GM13976 (cell line): ENCODE measurements at regions not wholly inside any gene's neighbourhood (a gene's known extent, or its start where the extent isn't known, plus 50 kb on each side); places are given as distances from the start of the nearest gene placed in this dataset.

Source experiments
- DNase-seq: peaks from one replicate; pipeline ENCODE4 v3.0.0; 2012; ENCODE audit warnings: low spot score
- CTCF ChIP-seq: IDR thresholded peaks from 2 replicates; pipeline ENCODE4 v1.5.1; 2012; ENCODE audit warnings: borderline replicate concordance, mild to moderate bottlenecking; ENCODE audit not compliant: insufficient read depth; ENCODE audit errors: extremely low read depth, missing control alignments, control extremely low read depth
- in situ Hi-C: fragments of 300-500 bp; cut with MboI; formaldehyde crosslinking; loops from one replicate; pipeline ENCODE4 v1.12.0; 2022; ENCODE audit warnings: low sequenced_read_pairs, mixed read lengths, inconsistent platforms; ENCODE audit not compliant: unreplicated experiment

DNA sequence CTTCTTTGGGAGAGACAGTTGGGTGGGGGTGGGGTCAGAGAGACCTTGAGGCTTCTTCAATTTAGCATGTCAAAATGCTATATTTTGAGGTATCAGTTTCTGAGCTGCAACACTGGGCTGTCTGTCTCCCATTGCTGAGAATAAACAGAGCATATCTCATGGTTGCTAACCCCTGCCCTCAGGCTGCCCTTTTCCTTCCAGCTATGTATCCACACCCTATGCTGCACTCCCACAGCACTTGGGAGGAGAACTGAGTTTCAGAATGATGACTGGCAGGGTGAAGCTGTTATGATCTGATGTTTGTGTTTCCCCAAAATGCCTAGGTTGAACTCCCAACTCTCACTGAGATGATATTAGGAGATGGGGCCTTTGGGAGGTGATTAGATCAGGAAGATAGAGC, 794.0 kb downstream of the RNF144A start:
- no peak for DNase-seq
- in situ Hi-C loops: no loop called here
- TF ChIP-seq CTCF: no peak

- TF ChIP-seq CTCF: no peak
- in situ Hi-C loops: no loop called here
- DNase-seq: no peak
These were observed 802.7 kb downstream of the RNF144A start for GRCh38 chr2:7719876-7720275.

- DNase-seq: no peak
- no peak for TF ChIP-seq CTCF
- in situ Hi-C loops: no loop called here
These were observed 804.3 kb downstream of the RNF144A start for GRCh38 chr2:7721413-7721995.

DNA sequence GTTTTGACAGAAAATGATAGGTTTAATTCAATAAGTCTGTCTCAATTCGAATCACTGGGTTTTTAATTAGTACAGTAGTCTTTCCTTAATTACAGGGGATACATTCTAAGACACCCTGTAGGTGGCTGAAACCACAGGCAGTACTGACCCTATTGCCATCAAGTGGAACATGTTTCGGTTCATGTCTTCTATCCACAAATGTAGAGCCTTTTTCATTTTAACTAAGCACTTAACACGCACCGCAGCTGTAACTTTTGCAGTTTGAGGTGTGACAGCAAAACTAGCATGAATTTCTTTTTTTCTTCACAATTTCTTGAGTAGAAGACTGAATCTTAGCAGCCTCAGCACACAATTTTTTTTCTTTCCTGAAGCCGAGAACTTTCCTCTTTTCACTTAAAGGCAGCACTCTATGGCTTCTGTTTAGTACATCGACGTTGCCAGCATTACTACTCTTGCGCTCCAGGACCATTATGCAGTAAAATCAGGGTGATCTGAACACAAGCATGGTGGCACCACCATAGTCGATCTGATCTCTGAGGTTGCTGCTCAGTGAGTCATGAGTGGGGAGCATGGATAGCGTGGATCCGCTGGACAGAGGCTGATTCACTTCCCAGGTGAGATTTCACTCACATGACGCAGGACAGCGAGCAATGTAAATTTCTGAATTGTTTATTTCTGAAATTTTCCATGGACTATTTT, 805.1 kb downstream of the RNF144A start:
- TF ChIP-seq CTCF: no peak
- no peak for DNase-seq
- in situ Hi-C loops: no loop called here

DNA sequence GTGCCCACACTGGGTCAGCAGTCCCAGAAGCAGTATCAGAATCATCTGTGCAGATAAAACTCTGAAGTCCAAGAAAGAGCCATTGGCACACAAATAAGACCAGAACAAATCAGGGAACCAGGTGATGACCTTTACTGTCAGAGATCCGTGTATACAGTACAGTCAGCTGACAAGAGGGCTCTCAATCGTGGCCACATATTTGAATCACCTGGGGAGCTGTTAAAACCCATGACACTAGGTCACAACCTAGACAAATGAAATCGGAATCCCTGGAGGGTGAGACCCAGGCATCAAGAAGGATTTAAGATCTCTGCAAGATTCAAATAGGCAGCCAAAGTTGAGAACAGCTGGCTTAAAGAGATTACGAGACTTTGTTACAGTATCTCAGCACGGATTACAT, 807.1 kb downstream of the RNF144A start:
- in situ Hi-C loops: no loop called here
- no peak for TF ChIP-seq CTCF
- DNase-seq: no peak

DNA sequence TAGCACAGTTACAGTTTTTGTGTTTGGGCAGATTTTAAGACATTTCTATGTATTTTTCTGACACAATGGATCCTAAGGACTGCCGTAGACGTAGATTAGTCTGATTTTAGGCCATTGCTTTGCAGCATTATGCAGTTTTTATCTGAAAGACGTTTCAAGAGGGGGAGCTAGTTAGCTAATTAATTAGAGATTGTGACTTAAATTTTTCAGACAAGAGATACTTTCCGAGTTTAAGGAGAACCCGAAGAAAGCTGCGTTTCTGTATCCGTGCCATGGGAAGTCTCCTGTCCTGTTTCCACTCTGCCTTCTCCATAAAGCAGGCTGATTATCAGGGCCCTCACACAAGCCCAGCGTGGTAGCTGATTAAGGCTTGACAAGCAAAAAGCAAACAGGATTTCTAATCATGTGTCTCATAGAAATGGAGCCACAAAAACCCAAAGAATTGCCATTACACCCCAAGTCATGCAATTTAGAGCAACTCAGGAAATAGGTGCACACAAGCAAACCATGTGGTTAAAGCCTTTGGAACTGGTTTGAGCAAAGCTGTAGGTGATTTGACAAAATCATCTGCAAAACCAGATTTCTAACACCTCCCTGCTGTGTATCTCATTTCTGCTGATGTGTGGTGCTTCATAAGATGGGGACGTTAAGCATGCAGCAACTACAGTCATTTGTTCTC, 808.1 kb downstream of the RNF144A start:
- no peak for TF ChIP-seq CTCF
- in situ Hi-C loops: no loop called here
- DNase-seq: no peak
